DMS153 treated with DMSO at 0.1 percent for 48 hours (cell line): ENCODE measurements at regions not wholly inside any gene's neighbourhood (a gene's known extent, or its start where the extent isn't known, plus 50 kb on each side); places are given as distances from the start of the nearest gene placed in this dataset.

Experiments used
- DNase-seq: peaks from one replicate; lab custom pipeline; 2025; ENCODE audit not compliant: unreplicated experiment; lab: John Stamatoyannopoulos, UW

GRCh38 chr1:58312971-58313563 is 233.5 kb downstream of the OMA1 start:
- no peak for DNase-seq

GRCh38 chr1:58312461-58312860 is 234.1 kb downstream of the OMA1 start:
- no peak for DNase-seq

- DNase-seq = no peak
Measured at GRCh38 chr1:58310881-58311280, 235.6 kb downstream of the OMA1 start.

GRCh38 chr1:58310469-58310868 is 236.1 kb downstream of the OMA1 start:
- no peak for DNase-seq

DNA sequence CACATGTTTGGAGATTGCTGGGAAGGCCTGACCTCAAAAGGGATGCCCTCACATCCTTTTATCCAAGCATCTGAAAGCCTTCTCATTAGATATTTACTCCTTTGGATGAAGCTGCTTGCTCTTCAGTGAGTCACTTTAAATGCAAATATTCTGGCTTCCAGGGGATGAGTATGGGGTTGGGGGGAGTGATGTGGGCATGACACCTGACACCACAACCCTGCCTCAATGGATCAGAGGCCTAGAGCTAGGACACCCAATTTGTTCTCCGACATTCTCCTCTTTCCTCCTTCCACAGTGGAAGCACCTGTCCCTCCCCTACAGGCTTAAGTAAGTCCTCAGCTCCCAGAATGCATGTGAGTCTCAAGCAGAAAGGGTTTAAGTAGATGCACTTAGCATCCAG is 238.3 kb downstream of the OMA1 start:
- no peak for DNase-seq

DNA sequence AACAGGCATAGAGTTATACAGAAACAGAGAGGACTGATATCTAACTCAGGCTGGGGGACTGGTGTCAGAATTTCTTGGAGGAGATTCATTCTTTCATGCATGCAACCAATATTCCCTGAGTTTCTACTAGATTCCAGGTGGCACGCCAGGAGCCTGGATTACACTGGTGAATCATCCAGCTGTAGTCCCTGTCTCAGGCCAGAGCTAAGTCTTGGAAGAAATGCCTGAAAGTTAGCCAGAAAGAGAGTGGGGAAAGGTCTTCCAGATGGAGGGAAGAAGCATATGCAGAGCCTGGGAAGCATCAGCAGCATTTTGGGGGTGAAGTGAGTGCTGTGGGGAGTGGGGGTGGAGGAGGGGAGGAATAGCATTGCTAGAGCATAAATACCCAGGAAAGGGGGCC is 239.1 kb downstream of the OMA1 start:
- no peak for DNase-seq

- DNase-seq = no peak
Measured at GRCh38 chr1:58305622-58306021, 240.9 kb downstream of the OMA1 start.

DNA sequence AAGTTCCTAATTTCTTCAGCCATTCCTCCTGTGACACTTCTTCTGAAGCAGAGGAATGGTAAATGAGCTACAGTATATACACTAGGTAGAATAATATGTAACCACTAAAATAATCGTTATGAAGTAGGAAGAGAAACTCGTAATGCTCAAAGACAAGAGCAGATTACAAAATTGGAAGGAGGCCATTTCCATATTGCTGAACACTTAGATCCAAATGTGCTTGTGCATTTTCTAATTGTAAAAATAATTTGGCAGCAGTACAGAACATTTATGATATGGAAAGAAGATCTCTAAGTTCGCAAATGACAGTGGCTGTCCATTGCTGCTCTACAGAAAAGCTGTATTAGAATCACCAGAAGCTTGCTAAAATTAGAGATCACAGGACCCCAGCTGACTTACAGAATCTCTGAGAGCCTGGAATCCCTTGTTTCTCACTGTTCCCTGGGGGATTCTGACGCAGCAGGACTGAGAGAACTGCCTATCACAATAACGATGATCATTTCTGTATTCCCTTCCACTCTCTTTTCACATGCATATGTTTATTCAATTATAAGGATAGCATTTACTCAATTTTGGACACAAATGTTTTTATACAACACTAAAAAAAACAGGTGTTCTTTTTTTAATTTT is 242.1 kb downstream of the OMA1 start:
- no peak for DNase-seq

- DNase-seq = no peak
Measured at GRCh38 chr1:58303841-58304240, 242.7 kb downstream of the OMA1 start.

DNA sequence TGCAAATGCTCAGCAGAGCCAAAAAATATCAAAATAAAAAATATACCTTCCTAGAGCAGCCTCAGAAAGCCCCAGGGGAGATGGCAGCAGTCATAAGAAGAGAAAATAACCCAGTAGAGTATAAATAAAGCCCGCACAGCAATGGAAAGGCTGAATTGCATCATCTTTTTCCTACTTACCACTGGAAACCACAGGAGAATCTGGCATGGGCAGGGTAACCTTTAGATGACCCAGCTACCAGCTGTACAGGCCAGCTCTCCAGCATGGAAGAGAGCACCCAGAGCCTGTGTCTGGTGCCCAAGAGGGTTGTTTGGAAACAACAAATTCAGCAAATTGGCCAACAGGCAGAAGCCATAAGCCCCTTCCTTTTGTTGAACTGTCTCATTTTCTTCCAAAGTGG is 253.1 kb downstream of the OMA1 start:
- DNase-seq = no peak

DNA sequence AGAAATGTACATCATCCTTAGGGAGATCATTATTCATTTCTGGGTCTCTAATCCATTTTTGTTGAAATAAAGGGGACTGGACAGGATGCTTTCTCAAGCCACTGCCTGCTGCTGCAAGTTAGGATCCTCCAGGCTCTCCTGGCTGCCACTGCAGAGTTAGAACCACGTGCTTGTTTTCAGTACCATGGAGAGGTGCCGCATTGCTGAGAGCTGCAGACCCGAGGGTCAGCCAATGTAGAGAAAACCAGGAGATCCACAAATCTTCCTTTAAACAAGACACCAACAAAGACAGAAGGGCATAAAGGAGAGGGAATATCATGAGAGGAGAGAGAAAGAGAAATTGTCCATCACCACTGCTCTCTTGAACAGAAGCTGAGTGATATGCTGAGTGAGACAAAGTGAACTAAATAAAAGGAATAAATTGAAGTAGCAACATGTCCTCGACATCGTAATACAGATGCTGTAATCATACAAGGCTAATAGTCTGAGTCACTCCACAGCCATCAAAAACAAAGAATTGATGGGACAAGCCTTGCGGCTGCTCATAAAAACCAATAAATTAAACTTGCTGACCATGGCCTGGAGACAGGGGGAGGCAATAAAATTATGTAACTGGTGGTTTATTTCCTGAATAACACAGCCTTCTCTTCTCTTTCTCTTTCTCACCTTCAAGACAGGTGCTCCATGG is 255.7 kb downstream of the OMA1 start:
- peak; percentile 31 for DNase-seq

DNA sequence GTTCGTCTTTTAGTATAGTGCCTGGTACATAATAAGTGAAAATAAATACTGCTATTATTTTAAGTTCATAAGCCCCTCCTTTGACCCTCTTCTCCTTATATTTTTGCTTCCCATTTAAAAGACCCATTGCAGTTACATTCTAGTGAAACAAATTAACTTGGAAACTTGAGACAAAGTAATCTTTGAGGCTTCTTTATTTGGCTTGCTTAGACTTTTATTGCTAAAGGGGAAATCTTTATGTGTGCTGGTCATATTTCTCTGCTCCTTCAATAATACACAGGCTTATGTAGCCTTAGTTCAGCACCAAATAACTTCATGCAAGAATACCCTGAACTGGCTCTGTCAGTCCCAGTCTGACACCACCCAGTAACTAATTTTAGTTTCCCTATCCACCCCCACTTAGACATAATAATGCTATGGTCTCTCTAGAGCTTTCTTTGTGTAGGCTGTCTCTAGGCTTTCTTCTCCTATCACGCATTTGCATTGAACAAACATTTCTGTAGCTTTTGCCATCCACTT is 257.8 kb downstream of the OMA1 start:
- DNase-seq = no peak

DNA sequence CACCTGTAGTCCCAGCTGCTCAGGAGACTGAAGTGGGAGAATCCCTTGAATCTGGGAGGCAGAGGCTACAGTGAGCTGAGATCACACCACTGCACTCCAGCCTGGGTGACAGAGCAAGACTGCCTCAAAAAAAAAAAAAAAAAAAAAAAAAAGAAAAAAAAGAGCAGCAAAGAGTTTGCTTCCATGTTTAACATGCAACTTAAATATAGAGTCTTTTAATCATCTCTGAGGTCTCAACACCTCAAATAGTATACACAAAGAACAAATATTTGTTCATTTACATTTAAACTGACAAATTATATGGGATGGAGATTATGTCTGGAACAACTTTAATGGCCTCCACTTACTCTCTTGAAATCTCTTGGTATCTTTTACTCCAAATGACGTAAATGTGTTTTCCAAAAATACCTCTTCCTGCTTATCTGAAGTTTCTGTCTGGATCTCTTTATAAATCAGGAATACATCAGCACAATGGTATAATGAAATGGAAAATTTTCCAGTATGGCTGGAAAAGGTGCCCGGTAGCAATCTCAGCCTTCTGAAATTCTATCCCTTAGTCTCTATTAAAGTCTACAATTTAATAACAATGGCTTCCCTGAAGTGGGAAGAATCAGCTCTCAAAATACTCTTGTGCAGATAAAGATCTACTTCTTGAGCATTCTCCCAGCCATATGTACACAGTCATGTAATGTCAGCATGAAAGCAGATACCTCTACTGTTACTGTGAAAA is 258.5 kb downstream of the OMA1 start:
- DNase-seq = no peak

DNA sequence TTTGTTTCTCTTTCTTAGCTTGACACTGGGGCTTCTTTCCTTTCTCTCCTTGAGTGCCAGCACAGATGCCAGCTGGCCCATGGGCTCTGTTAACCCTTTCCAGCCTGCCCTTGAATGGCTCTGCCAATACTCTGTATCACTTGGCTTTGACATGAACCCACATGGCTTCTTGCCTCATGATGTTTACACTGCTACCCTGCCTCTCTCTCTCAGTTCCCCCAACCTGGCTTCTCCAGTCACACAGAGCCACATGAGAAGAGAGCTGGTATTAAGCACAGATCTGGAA is 262.4 kb downstream of the OMA1 start:
- no peak for DNase-seq

DNA sequence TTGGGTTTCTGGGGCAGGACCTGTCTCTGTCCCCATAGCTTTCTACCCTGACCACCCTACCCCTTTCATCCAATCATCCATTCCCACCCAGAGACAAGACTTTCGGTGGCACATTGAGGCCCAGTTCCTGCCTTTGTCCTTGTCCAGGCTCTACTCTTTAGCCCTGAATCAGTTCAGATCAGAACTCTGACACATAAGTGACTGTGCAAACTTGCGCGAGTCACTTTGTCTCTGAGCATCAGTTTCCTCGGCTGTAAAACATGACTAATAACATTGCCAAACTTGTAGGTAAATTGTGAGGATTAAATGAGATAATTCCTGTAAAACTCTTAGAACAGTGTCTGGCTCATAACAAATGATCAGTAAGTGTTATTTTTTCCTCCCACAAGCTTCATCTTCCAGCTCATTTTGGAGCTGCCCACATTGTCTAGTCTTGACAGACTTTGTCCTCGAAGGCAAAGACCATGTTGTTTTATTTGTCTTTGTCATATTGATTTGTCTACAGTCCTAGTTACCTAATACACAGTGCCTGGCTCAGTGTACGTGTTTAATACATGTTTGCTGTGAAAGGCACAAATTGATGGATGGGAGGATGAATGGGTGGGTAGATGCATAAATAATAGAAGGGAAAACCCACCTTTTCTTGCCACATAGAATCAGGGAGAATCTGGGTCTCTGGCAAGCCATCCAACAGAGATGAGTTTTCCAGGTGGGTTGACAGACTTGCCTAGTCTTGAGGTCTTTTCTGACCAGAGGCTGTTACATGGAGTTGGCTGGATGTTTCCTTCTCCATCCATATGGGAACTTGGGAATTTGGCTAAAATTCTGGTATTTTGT is 262.9 kb downstream of the OMA1 start:
- no peak for DNase-seq

DNA sequence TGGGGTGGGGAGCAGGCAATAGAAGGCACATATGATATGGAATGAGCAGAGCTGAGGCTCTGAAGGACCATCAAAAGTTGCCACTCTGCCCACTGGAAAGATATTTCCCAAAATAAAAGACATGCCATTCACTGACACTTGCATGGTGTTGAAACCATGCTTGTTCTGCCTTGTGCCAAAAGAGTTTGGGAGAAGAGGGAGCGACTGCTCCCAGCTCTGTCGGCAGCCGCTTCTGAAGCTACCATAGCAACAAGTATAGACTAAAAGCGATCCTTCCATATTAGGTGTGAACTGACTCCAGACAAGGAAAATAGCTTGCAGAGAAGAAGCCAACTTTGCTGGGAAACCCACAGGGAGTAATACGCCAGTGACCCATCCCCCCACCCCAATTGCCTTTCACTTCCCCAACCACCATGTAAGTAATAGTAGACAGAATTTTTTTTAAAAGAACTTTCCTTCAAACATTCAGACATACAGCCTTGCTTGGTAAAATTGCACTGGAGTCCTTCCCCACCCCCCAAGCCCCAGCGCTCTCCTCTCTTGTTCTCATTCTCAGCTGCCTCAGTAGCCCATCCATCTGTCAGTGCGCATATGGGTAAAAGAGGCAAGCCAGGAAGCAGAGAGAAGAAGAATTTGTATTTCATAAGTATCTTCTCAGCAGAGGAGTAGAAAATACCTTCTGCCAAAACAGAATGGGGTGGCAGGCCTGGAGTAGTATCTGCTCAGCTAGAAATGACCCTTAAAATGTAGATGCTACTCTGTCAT is 263.7 kb downstream of the OMA1 start:
- DNase-seq = no peak

DNA sequence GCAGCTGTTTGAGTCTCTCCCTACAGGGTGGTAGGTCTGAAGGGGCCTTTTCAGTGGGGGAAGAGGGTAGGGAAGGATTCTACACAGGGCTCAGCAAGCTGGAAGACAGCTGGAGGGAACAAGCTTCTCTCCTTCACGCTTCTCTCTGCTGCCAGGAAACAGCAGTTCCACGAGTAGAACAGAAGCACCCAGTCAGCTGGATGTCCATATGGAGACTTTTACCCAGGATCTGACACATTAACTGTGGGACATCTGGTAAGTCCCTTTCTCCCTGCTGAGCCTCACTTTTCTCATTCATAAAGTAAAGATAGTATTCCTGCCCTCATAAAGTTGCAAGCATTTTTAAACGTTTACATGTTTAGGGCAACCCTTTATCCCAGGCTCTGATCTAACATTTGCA is 280.3 kb downstream of the OMA1 start:
- DNase-seq = no peak

DNA sequence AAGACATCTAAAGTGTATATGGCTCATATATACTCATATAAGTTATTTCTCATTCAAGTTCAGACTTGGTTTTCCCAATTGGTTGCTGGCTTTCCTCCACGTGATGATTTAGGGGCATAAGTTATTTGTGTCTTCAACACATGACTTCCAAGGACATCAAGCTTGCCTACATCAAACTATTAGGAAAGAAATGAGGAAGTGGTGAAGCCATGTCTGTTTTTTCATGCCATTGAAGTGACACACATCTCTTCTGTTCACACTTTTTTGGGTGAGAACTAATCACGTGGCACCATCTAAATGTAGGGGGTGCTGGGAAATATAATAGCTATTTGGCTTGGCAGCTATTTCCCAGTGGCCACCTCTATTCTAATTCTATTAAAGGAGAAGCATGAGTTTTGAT is 282.1 kb downstream of the OMA1 start:
- DNase-seq = no peak

- no peak for DNase-seq
Measured at GRCh38 chr1:58262702-58263101, 283.8 kb downstream of the OMA1 start.

DNA sequence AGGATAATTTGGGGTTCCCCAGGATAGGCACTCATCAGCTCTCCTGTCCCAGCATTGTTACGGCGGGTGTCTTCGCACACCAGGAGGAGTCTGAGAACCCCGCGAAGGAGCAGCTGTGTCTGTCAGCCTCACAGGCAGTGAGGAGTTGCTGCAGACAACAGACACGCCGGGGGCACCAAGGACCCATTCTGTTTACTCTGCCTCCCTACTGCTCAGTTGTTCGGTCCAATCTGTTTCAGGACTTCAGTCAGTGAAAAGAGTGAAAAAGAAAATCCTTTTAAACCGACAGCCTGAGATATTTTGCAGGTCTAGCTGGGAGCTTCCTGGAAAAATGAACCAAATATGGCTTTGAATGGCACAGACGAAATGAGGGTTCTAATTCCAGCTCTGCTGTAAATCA is 288.4 kb downstream of the OMA1 start:
- DNase-seq = no peak
